ENCODE measurements at regions not wholly inside any gene's neighbourhood (a gene's known extent, or its start where the extent isn't known, plus 50 kb on each side); places are given as distances from the start of the nearest gene placed in this dataset.

GRCh38 chr4:123216543-123216942, 180.1 kb upstream of the SPRY1 start:
- Histone ChIP-seq H3K4me1 (ENCODE audit: control insufficient read depth, insufficient read depth, low read length) (no peaks in the 10 kb centered on the region), H4K20me1 (ENCODE audit: control insufficient read depth, insufficient read depth) (no peaks in the 10 kb centered on the region), H3K27ac (ENCODE audit: control insufficient read depth, insufficient read depth) (no peak overlapping the region), H3K4me2 (ENCODE audit: control insufficient read depth, insufficient read depth) (no peak overlapping the region), H2AFZ (ENCODE audit: control insufficient read depth, low read depth, low read length) (no peak overlapping the region), H3K36me3 (ENCODE audit: control insufficient read depth in 2 of 2, insufficient read depth in 2 of 2, low read length in 1 of 2) (no peaks in the 10 kb centered on the region), H3K9me3 (replicated peaks; ENCODE audit: control insufficient read depth, insufficient read depth, low read length) (no peaks in the 10 kb centered on the region), H3K79me2 (ENCODE audit: control insufficient read depth, insufficient read depth, low read length) (no peaks in the 10 kb centered on the region), H3K27me3 (replicated peaks in 1 of 2; ENCODE audit: control insufficient read depth in 2 of 2, insufficient read depth in 2 of 2, low read length in 1 of 2) (no peaks in the 10 kb centered on the region), H3K9ac (ENCODE audit: control insufficient read depth, insufficient read depth, low read length) (no peak overlapping the region), H3K4me3 (no peak overlapping the region)
- ChIA-PET POLR2A (no interaction called here), RAD21 (ENCODE audit: unreplicated experiment) (no interaction called here), SMC1A (ENCODE audit: uncharacterized antibody, unreplicated experiment) (no interaction called here), CTCF (no interaction called here)
- intact Hi-C loops (cut with micrococcal nuclease; ENCODE audit: unreplicated experiment) = no loop called here
- no peak for TF ChIP-seq IRF4 (IDR thresholded peaks at IDR 0.05; ENCODE audit: low read depth, low read length)
- TF ChIP-seq, protein P1, sequence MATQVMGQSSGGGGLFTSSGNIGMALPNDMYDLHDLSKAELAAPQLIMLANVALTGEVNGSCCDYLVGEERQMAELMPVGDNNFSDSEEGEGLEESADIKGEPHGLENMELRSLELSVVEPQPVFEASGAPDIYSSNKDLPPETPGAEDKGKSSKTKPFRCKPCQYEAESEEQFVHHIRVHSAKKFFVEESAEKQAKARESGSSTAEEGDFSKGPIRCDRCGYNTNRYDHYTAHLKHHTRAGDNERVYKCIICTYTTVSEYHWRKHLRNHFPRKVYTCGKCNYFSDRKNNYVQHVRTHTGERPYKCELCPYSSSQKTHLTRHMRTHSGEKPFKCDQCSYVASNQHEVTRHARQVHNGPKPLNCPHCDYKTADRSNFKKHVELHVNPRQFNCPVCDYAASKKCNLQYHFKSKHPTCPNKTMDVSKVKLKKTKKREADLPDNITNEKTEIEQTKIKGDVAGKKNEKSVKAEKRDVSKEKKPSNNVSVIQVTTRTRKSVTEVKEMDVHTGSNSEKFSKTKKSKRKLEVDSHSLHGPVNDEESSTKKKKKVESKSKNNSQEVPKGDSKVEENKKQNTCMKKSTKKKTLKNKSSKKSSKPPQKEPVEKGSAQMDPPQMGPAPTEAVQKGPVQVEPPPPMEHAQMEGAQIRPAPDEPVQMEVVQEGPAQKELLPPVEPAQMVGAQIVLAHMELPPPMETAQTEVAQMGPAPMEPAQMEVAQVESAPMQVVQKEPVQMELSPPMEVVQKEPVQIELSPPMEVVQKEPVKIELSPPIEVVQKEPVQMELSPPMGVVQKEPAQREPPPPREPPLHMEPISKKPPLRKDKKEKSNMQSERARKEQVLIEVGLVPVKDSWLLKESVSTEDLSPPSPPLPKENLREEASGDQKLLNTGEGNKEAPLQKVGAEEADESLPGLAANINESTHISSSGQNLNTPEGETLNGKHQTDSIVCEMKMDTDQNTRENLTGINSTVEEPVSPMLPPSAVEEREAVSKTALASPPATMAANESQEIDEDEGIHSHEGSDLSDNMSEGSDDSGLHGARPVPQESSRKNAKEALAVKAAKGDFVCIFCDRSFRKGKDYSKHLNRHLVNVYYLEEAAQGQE (IDR thresholded peaks at IDR 0.05; ENCODE audit: low read depth, low read length) = no peak
- TF ChIP-seq HDAC2 (IDR thresholded peaks at IDR 0.05) = no peak
- TF ChIP-seq YY1 (IDR thresholded peaks at IDR 0.05; ENCODE audit: low read depth, low read length) = no peak
- no peak for TF ChIP-seq RAD21 (IDR thresholded peaks at IDR 0.05; ENCODE audit: insufficient read depth, low read depth, low read length)
- no peak for TF ChIP-seq CBX5 (IDR thresholded peaks at IDR 0.05; ENCODE audit: low read depth)
- TF ChIP-seq TCF12 (IDR thresholded peaks at IDR 0.05; ENCODE audit: low read depth, low read length) = no peak
- no peak for TF ChIP-seq JUNB (IDR thresholded peaks at IDR 0.05)
- TF ChIP-seq, protein P2, sequence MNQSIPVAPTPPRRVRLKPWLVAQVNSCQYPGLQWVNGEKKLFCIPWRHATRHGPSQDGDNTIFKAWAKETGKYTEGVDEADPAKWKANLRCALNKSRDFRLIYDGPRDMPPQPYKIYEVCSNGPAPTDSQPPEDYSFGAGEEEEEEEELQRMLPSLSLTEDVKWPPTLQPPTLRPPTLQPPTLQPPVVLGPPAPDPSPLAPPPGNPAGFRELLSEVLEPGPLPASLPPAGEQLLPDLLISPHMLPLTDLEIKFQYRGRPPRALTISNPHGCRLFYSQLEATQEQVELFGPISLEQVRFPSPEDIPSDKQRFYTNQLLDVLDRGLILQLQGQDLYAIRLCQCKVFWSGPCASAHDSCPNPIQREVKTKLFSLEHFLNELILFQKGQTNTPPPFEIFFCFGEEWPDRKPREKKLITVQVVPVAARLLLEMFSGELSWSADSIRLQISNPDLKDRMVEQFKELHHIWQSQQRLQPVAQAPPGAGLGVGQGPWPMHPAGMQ (IDR thresholded peaks at IDR 0.05; ENCODE audit: borderline replicate concordance) = no peak
- no peak for TF ChIP-seq POLR2AphosphoS5 (IDR thresholded peaks at IDR 0.05; ENCODE audit: low read length)
- no peak for TF ChIP-seq POLR2AphosphoS2 (IDR thresholded peaks at IDR 0.05; ENCODE audit: low read depth, low read length)
- 58% methylated on average over 1 of the region's 1 CpG for WGBS (ENCODE audit: insufficient coverage, insufficient replicate concordance, low lambda C conversion rate, missing lambda C conversion rate)
- in situ Hi-C loops (cut with MboI) = no loop called here
- no peak for ATAC-seq
- no peak for DNase-seq (ENCODE audit: low read depth, low spot score)
- no TSS peak for BruUV-seq (replicated peaks)
- FAIRE-seq = no peak
